Neuron (in vitro differentiated cells): ENCODE measurements at regions not wholly inside any gene's neighbourhood (a gene's known extent, or its start where the extent isn't known, plus 50 kb on each side); places are given as distances from the start of the nearest gene placed in this dataset.

ENCODE experiments used
- H2AFZ ChIP-seq: one replicate; pipeline ENCODE4 v1.6.1; 2013; ENCODE audit warnings: low read depth, mild to moderate bottlenecking, inconsistent platforms, low read length, moderate library complexity
- H3K27me3 ChIP-seq: one replicate; pipeline ENCODE4 v1.6.1; 2013; ENCODE audit warnings: low read length; ENCODE audit not compliant: insufficient read depth
- H3K36me3 ChIP-seq: one replicate; pipeline ENCODE4 v1.6.1; 2013; ENCODE audit warnings: low read length; ENCODE audit not compliant: insufficient read depth
- H3K4me1 ChIP-seq: one replicate; pipeline ENCODE4 v1.6.1; 2013; ENCODE audit warnings: low read length; ENCODE audit not compliant: insufficient read depth
- H3K4me3 ChIP-seq: 2 replicates; pipeline ENCODE4 v1.5.1; 2013; ENCODE audit warnings: mild to moderate bottlenecking, low read length, moderate library complexity
- H3K9me3 ChIP-seq: one replicate; pipeline ENCODE4 v1.6.1; 2013; ENCODE audit warnings: low read length

DNA sequence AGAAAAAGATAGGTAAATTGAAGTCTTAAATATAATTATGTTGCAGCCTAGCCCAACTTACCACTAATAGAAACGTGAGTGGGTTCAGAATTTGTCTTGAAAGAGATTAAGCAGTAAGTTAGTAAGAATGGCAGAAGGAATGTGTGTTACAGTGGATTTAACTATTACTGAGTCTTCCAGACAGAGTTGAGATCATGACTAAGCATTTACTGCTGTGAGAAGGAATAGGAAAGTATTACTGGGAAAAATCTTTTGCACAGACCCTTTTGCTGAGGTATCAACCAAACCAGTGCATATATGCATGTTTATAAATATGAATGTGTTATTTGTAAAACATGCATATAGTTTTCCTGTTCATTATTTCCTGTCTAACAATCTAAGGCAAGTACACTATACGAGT is 112.8 kb upstream of the EFNA5 start:
- no peaks in the 10 kb centered on the region for H3K27me3 ChIP-seq
- no peak overlapping the region for H3K4me3 ChIP-seq
- no peak overlapping the region for H2AFZ ChIP-seq
- H3K4me1 ChIP-seq, result peaks cover 9% of the 10 kb centered on the region
- H3K9me3 ChIP-seq, result peaks cover 6% of the 10 kb centered on the region
- H3K36me3 ChIP-seq, result no peaks in the 10 kb centered on the region

GRCh38 chr5:107782561-107783169 is 111.9 kb upstream of the EFNA5 start:
- peaks cover 6% of the 10 kb centered on the region for H3K9me3 ChIP-seq
- no peak overlapping the region for H3K4me3 ChIP-seq
- H3K27me3 ChIP-seq, result no peaks in the 10 kb centered on the region
- H3K36me3 ChIP-seq, result no peaks in the 10 kb centered on the region
- no peak overlapping the region for H2AFZ ChIP-seq
- peaks cover 17% of the 10 kb centered on the region for H3K4me1 ChIP-seq

DNA sequence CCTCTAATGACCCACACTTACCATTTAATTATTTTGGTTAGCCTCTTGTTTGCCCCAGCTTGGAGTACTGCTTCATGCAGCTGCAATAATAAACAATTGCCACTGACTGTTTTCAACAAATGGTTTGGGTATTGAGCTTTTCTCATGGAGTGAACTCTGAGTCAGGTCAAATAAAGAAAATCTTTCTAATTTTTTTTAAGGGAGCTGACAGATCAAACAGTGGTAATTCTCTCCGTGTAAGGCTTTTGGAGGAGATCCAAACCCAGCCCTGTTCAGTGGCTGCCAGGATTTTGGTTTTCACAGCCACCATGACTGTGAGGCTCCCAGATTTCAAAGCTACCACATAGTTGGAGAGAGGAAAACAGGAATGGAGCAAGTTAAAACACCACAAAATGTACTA is 110.7 kb upstream of the EFNA5 start:
- Histone ChIP-seq H3K9me3 (peaks cover 6% of the 10 kb centered on the region), H3K4me3 (no peak overlapping the region), H3K4me1 (peaks cover 29% of the 10 kb centered on the region), H3K36me3 (no peaks in the 10 kb centered on the region), H3K27me3 (no peaks in the 10 kb centered on the region), H2AFZ (no peak overlapping the region)

- H3K27me3 ChIP-seq, result no peaks in the 10 kb centered on the region
- H3K9me3 ChIP-seq, result peaks cover 6% of the 10 kb centered on the region
- H2AFZ ChIP-seq, result no peak overlapping the region
- H3K36me3 ChIP-seq, result no peaks in the 10 kb centered on the region
- H3K4me1 ChIP-seq, result peaks cover 34% of the 10 kb centered on the region
- H3K4me3 ChIP-seq, result no peak overlapping the region
Measured at GRCh38 chr5:107779437-107779836, 108.7 kb upstream of the EFNA5 start.

- Histone ChIP-seq H2AFZ (no peak overlapping the region), H3K4me1 (peaks cover 40% of the 10 kb centered on the region)
Measured at GRCh38 chr5:107778647-107779046, 107.9 kb upstream of the EFNA5 start.

DNA sequence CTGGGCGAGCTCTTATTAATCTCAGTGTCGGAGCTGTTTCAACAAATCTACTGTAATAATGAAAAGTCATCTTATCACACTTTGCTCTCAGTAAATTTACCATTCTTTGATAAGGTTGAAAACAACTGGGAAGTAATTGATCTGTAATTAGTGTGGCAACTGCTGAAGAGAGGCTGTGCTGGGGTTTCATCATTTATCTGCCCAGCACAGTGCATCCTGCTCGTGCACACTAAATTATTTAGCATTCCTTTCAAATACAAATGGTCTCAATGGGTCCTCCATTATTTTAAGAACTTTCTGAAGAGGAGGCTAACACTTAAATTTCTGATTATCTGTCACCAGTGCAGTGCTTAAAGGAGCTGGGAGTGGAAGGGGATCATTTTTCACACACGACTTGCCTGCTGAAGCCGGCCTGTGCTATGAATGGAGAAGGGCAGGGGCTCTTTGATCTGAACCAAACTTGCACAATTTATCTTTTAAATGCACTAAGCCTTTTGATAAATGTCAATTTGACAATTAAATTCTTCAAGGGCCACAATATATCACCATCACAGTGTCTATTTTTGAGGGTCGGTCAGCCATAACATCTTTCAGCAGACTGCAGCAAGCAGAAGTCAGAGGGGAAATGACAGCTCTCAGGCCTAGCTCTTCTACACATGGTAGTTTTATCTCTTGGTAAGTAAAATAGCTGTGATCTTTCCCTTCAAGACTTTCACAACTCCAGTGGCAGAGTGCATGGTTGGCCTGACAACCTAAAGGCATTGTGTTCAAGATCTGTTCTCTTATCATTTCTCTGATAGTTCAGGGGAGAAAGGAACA is 106.4 kb upstream of the EFNA5 start:
- H3K36me3 ChIP-seq, result no peaks in the 10 kb centered on the region
- peaks cover 6% of the 10 kb centered on the region for H3K9me3 ChIP-seq
- peaks cover 45% of the 10 kb centered on the region for H3K4me1 ChIP-seq
- H2AFZ ChIP-seq, result peak overlapping the region; percentile 69
- H3K4me3 ChIP-seq, result peak overlapping the region; percentile 35
- no peaks in the 10 kb centered on the region for H3K27me3 ChIP-seq

More at GRCh38 chr5:107778647-107779046, 107.9 kb upstream of the EFNA5 start:
- H3K4me3 ChIP-seq, result no peak overlapping the region
- H3K9me3 ChIP-seq, result peaks cover 6% of the 10 kb centered on the region
- no peaks in the 10 kb centered on the region for H3K36me3 ChIP-seq
- H3K27me3 ChIP-seq, result no peaks in the 10 kb centered on the region

GRCh38 chr5:107776506-107776905 is 105.8 kb upstream of the EFNA5 start:
- no peaks in the 10 kb centered on the region for H3K27me3 ChIP-seq
- H3K4me1 ChIP-seq, result peaks cover 52% of the 10 kb centered on the region
- H2AFZ ChIP-seq, result peak overlapping the region; percentile 69
- peaks cover 5% of the 10 kb centered on the region for H3K9me3 ChIP-seq
- no peaks in the 10 kb centered on the region for H3K36me3 ChIP-seq
- H3K4me3 ChIP-seq, result no peak overlapping the region

DNA sequence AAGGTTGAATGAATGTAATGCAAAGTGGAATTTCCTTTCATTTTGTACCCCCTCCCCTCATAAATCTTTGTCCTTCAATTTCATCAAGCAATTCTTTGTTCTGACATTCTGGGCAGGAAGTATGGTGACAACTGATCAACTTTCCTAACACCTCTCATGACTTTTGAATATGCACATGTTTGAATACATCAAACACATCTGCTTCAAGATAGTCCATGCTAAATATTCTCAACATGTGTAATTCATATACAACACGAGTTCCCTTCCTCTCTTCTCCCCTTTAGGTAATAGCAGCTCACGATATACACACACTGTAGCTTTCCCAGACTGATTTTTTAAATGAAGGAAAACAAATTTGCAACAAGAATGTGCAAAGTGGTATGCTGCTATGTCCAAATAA is 103.6 kb upstream of the EFNA5 start:
- H3K27me3 ChIP-seq, result no peaks in the 10 kb centered on the region
- peaks cover 69% of the 10 kb centered on the region for H3K4me1 ChIP-seq
- H3K9me3 ChIP-seq, result no peaks in the 10 kb centered on the region
- H2AFZ ChIP-seq, result no peak overlapping the region
- no peaks in the 10 kb centered on the region for H3K36me3 ChIP-seq
- no peak overlapping the region for H3K4me3 ChIP-seq

DNA sequence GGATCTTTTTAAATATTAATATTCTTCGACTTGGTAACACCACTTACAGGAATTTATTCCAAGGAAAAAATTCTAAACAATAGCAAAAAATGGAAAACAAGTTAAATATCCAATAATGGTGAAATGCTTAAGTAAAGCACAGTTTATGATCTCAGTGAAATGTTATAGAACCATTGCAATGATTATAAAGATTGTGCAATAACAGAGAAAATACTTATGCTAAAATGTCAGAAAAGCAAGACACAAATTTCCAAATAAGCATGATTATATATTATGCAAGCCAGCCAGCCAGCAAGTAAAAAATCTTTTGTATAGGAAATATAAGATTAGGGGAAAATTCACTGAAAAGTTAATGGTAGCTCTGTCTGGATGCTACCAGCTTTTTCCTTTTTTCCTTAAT is 102.7 kb upstream of the EFNA5 start:
- Histone ChIP-seq H3K4me1 (peaks cover 66% of the 10 kb centered on the region), H3K36me3 (no peaks in the 10 kb centered on the region), H3K27me3 (no peaks in the 10 kb centered on the region), H3K9me3 (no peaks in the 10 kb centered on the region), H2AFZ (no peak overlapping the region), H3K4me3 (no peak overlapping the region)

- H3K4me3 ChIP-seq, result no peak overlapping the region
- no peaks in the 10 kb centered on the region for H3K27me3 ChIP-seq
- no peaks in the 10 kb centered on the region for H3K36me3 ChIP-seq
- H2AFZ ChIP-seq, result no peak overlapping the region
- no peaks in the 10 kb centered on the region for H3K9me3 ChIP-seq
- peaks cover 58% of the 10 kb centered on the region for H3K4me1 ChIP-seq
Measured at GRCh38 chr5:107772418-107773310, 101.9 kb upstream of the EFNA5 start.

- Histone ChIP-seq H3K4me3 (no peak overlapping the region), H3K27me3 (no peaks in the 10 kb centered on the region), H3K36me3 (no peaks in the 10 kb centered on the region), H3K4me1 (peaks cover 51% of the 10 kb centered on the region), H3K9me3 (no peaks in the 10 kb centered on the region), H2AFZ (no peak overlapping the region)
Measured at GRCh38 chr5:107771926-107772325, 101.2 kb upstream of the EFNA5 start.

GRCh38 chr5:107770051-107770450 is 99.3 kb upstream of the EFNA5 start:
- Histone ChIP-seq H3K27me3 (no peaks in the 10 kb centered on the region), H3K36me3 (no peaks in the 10 kb centered on the region), H3K9me3 (no peaks in the 10 kb centered on the region), H2AFZ (peak overlapping the region; percentile 95), H3K4me1 (peaks cover 41% of the 10 kb centered on the region), H3K4me3 (peak overlapping the region; percentile 29)

DNA sequence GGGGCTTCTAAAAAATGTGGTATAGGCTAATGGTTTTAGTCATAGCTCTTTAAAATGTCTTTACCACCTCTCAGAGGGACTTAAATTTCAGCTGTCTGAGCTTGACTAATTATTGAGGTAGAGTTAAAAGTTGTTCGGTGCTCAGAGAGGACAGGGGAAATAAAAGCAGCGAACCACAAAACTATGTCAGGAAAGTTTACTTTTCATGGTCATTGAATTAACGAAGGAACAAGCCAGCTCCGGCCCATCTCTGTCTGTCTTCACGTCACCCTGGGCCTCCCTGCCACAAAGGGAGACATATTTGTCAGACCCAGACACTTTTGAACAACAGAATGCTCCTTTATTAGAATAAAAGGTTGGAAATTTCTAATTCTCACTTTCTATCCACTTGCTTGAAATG is 98.8 kb upstream of the EFNA5 start:
- H3K27me3 ChIP-seq, result no peaks in the 10 kb centered on the region

More for the DNA sequence above, 98.8 kb upstream of the EFNA5 start:
- Histone ChIP-seq H3K36me3 (no peaks in the 10 kb centered on the region), H3K9me3 (no peaks in the 10 kb centered on the region), H3K4me3 (peak overlapping the region; percentile 29), H2AFZ (peak overlapping the region; percentile 95), H3K4me1 (peaks cover 40% of the 10 kb centered on the region)
